ENCODE measurements at regions not wholly inside any gene's neighbourhood (a gene's known extent, or its start where the extent isn't known, plus 50 kb on each side); places are given as distances from the start of the nearest gene placed in this dataset.

DNA sequence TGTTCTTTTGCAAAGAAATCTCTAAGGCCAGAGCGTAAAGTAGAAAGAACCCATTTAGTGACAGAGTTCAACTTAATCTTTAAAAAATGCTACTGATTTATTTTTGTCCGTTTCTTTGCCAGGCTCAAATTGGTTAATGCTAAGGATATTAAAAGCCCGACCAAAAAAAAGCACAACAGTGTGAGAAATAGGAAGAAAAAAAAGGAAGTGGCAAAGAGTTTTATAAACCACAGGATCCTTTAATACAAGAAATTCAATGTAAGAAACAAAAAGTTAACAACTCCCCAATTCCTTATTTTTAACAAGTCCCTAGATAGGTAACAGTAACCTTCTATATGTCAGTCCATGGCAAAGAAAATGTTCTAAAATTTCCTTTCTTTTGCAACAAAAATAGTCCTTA lies 480.4 kb downstream of the ACTRT1 start:
- TF ChIP-seq, protein P1, sequence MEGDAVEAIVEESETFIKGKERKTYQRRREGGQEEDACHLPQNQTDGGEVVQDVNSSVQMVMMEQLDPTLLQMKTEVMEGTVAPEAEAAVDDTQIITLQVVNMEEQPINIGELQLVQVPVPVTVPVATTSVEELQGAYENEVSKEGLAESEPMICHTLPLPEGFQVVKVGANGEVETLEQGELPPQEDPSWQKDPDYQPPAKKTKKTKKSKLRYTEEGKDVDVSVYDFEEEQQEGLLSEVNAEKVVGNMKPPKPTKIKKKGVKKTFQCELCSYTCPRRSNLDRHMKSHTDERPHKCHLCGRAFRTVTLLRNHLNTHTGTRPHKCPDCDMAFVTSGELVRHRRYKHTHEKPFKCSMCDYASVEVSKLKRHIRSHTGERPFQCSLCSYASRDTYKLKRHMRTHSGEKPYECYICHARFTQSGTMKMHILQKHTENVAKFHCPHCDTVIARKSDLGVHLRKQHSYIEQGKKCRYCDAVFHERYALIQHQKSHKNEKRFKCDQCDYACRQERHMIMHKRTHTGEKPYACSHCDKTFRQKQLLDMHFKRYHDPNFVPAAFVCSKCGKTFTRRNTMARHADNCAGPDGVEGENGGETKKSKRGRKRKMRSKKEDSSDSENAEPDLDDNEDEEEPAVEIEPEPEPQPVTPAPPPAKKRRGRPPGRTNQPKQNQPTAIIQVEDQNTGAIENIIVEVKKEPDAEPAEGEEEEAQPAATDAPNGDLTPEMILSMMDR (IDR thresholded peaks at IDR 0.05), result no peak
- no peak for TF ChIP-seq POLR2A (IDR thresholded peaks at IDR 0.05)
